A549 (cell line): ENCODE measurements at regions not wholly inside any gene's neighbourhood (a gene's known extent, or its start where the extent isn't known, plus 50 kb on each side); places are given as distances from the start of the nearest gene placed in this dataset.

ENCODE experiments used
- POLR2A ChIP-seq: IDR thresholded peaks from 2 replicates; pipeline ENCODE4 v1.6.1; 2012; ENCODE audit warnings: mild to moderate bottlenecking, low read length
- SREBF2 ChIP-seq: fragments of 450-650 bp; IDR thresholded peaks from 2 replicates; pipeline ENCODE4 v1.6.1; 2014; ENCODE audit warnings: mild to moderate bottlenecking, moderate library complexity

GRCh38 chr10:84907461-84908009 lies 579.1 kb downstream of the CCSER2 start:
- no peak for TF ChIP-seq POLR2A
- no peak for TF ChIP-seq SREBF2
